CD4-positive, alpha-beta T cell (primary cell): ENCODE measurements at regions not wholly inside any gene's neighbourhood (a gene's known extent, or its start where the extent isn't known, plus 50 kb on each side); places are given as distances from the start of the nearest gene placed in this dataset.

Experiments used
- ATAC-seq: fragments of 200-7000 bp; cut with Tn5 transposase; one replicate; pipeline ENCODE4 v1.10.0; 2022; ENCODE audit warnings: mild to moderate bottlenecking; ENCODE audit not compliant: poor library complexity
- CTCF ChIA-PET: fragments of 350-600 bp; sonication (Branson Sonifier 250); formaldehyde crosslinking; loops from one replicate; lab custom pipeline; 2021; ENCODE audit warnings: antibody characterized with exemption, inconsistent platforms; lab: Charles Lee
- POLR2A ChIA-PET: fragments of 350-600 bp; sonication (Branson Sonifier 250); formaldehyde crosslinking; loops from one replicate; lab custom pipeline; 2021; ENCODE audit warnings: antibody characterized with exemption, inconsistent platforms; lab: Charles Lee
- DNase-seq, 14 experiments: peaks; one replicate each; pipeline ENCODE4 v3.0.0-alpha.2; 2013 to 2020; ENCODE audit warnings: mixed read lengths in 2 of 14
- H3K27ac ChIP-seq, 2 donors: one replicate each; pipeline versions ENCODE4 v1.5.1 to v1.7.0; 2013; ENCODE audit warnings: low read length in 2 of 2, low read depth in 1 of 2, mild to moderate bottlenecking in 1 of 2
- H3K27me3 ChIP-seq, 2 experiments: 1 replicate in 1 of 2; 2 replicates in 1 of 2; pipeline versions ENCODE4 v1.6.1 to v1.7.0; 2013; ENCODE audit warnings: low read length in 2 of 2, control low read depth in 1 of 2, mild to moderate bottlenecking in 1 of 2, moderate library complexity in 1 of 2; ENCODE audit not compliant: insufficient read depth in 2 of 2, control insufficient read depth in 1 of 2
- H3K36me3 ChIP-seq: one replicate; pipeline ENCODE4 v1.6.1; 2013; ENCODE audit warnings: low read length, control low read depth; ENCODE audit not compliant: insufficient read depth
- H3K4me1 ChIP-seq: one replicate; pipeline ENCODE4 v1.6.1; 2013; ENCODE audit warnings: low read length, control low read depth; ENCODE audit not compliant: insufficient read depth
- H3K4me3 ChIP-seq: one replicate; pipeline ENCODE4 v1.5.1; 2013; ENCODE audit warnings: mild to moderate bottlenecking, low read length, moderate library complexity
- H3K9me3 ChIP-seq, 2 experiments: 1 replicate in 1 of 2; 2 replicates in 1 of 2; pipeline versions ENCODE4 v1.6.1 to v1.7.0; 2013; ENCODE audit warnings: low read length in 2 of 2, mild to moderate bottlenecking in 2 of 2, control low read depth in 1 of 2, moderate library complexity in 1 of 2; ENCODE audit not compliant: control insufficient read depth in 1 of 2, insufficient read depth in 1 of 2
- H3K27ac Mint-ChIP-seq: one replicate; pipeline ENCODE4 v1.8.0; 2020; ENCODE audit warnings: mixed read lengths
- H3K27me3 Mint-ChIP-seq: one replicate; pipeline ENCODE4 v1.8.0; 2021; ENCODE audit warnings: mixed read lengths
- H3K36me3 Mint-ChIP-seq: one replicate; pipeline ENCODE4 v1.8.0; 2021; ENCODE audit warnings: low read depth, mixed read lengths
- H3K4me1 Mint-ChIP-seq: one replicate; pipeline ENCODE4 v1.8.0; 2021; ENCODE audit warnings: low read depth, mixed read lengths
- H3K4me3 Mint-ChIP-seq: one replicate; pipeline ENCODE4 v1.8.0; 2020; ENCODE audit warnings: mild to moderate bottlenecking, mixed read lengths
- H3K9me3 Mint-ChIP-seq: one replicate; pipeline ENCODE4 v1.8.0; 2020; ENCODE audit warnings: mixed read lengths
- CTCF ChIP-seq: fragments of 200-600 bp; IDR thresholded peaks from one replicate; pipeline ENCODE4 v1.8.0; 2022; ENCODE audit warnings: antibody characterized with exemption, mild to moderate bottlenecking
- intact Hi-C, 2 experiments: fragments of 100-400 bp; cut with DNase I in 1 of 2; cut with micrococcal nuclease in 1 of 2; formaldehyde crosslinking; loops; one replicate each; pipeline versions ENCODE4 v1.15.1 to v1.9.0; 2023 to 2025; cut with DNase I, micrococcal nuclease

- ChIA-PET POLR2A (no interaction called here), CTCF (no interaction called here)
- H3K4me3 ChIP-seq: no peak overlapping the region
- no peaks in the 10 kb centered on the region for H3K36me3 ChIP-seq
- no peak for DNase-seq
- no peak for TF ChIP-seq CTCF
- no peaks in the 10 kb centered on the region for H3K36me3 Mint-ChIP-seq
- no peaks in the 10 kb centered on the region for H3K27me3 Mint-ChIP-seq
- intact Hi-C loops: loop anchor here (10.0 kb wide), 2 partner anchors 85 to 225 kb away; partner anchors contain the start of gene ID2 (in 1 of the 2)
- no peaks in the 10 kb centered on the region for H3K9me3 ChIP-seq
- no peak overlapping the region for H3K27ac ChIP-seq
- ATAC-seq: no peak
- H3K27me3 ChIP-seq: no peaks in the 10 kb centered on the region
- H3K27ac Mint-ChIP-seq: no peak overlapping the region
- no peaks in the 10 kb centered on the region for H3K9me3 Mint-ChIP-seq
- peaks cover 37% of the 10 kb centered on the region for H3K4me1 ChIP-seq
- peaks cover 25% of the 10 kb centered on the region for H3K4me1 Mint-ChIP-seq
- H3K4me3 Mint-ChIP-seq: no peak overlapping the region
Measured at GRCh38 chr2:8459474-8459873, 222.4 kb upstream of the ID2 start.

GRCh38 chr2:8461341-8461740, 220.5 kb upstream of the ID2 start:
- H3K9me3 ChIP-seq: no peaks in the 10 kb centered on the region
- H3K27ac ChIP-seq: no peak overlapping the region
- Mint-ChIP-seq H3K4me1 (peaks cover 13% of the 10 kb centered on the region), H3K27ac (no peak overlapping the region), H3K9me3 (no peaks in the 10 kb centered on the region), H3K4me3 (no peak overlapping the region), H3K27me3 (no peaks in the 10 kb centered on the region), H3K36me3 (no peaks in the 10 kb centered on the region)
- ATAC-seq: no peak
- intact Hi-C loops: no loop called here
- no peaks in the 10 kb centered on the region for H3K36me3 ChIP-seq
- H3K27me3 ChIP-seq: no peaks in the 10 kb centered on the region
- TF ChIP-seq CTCF: no peak
- ChIA-PET POLR2A (interaction anchor here (0.8 kb wide), 1 partner anchor 736 kb away, joined by 4 read pairs; no protein-coding TSS in a partner anchor), CTCF (no interaction called here)
- peaks cover 18% of the 10 kb centered on the region for H3K4me1 ChIP-seq
- H3K4me3 ChIP-seq: no peak overlapping the region
- no peak for DNase-seq

- no peaks in the 10 kb centered on the region for H3K36me3 ChIP-seq
- intact Hi-C loops: no loop called here
- POLR2A ChIA-PET: interaction anchor here (0.8 kb wide), 1 partner anchor 737 kb away, joined by 4 read pairs; no protein-coding TSS in a partner anchor
- no peak for TF ChIP-seq CTCF
- Mint-ChIP-seq H3K27ac (no peak overlapping the region), H3K36me3 (no peaks in the 10 kb centered on the region), H3K27me3 (no peaks in the 10 kb centered on the region), H3K4me3 (no peak overlapping the region), H3K9me3 (no peaks in the 10 kb centered on the region), H3K4me1 (peaks cover 9% of the 10 kb centered on the region)
- no peaks in the 10 kb centered on the region for H3K27me3 ChIP-seq
- H3K9me3 ChIP-seq: no peaks in the 10 kb centered on the region
- no peak overlapping the region for H3K4me3 ChIP-seq
- no peak overlapping the region for H3K27ac ChIP-seq
- ATAC-seq (no peak), DNase-seq (no peak)
- CTCF ChIA-PET: no interaction called here
- peaks cover 12% of the 10 kb centered on the region for H3K4me1 ChIP-seq
Measured at GRCh38 chr2:8462280-8462679, 219.6 kb upstream of the ID2 start.
